ENCODE measurements at regions not wholly inside any gene's neighbourhood (a gene's known extent, or its start where the extent isn't known, plus 50 kb on each side); places are given as distances from the start of the nearest gene placed in this dataset.

GRCh38 chrX:40947276-40947675 lies 138.0 kb upstream of the USP9X start:
- DNase-seq, result no peak
- no peaks in the 10 kb centered on the region for H3K79me2 ChIP-seq (ENCODE audit: control insufficient read depth, insufficient read depth, low read length)
- H3K27ac ChIP-seq (ENCODE audit: low read length in 2 of 2), result no peak overlapping the region
- H2AFZ ChIP-seq (ENCODE audit: insufficient read depth, low read depth, low read length, poor library complexity, severe bottlenecking), result no peak overlapping the region
- ChIA-PET CTCF (no interaction called here), POLR2A (no interaction called here)
- no peaks in the 10 kb centered on the region for H3K9me3 ChIP-seq (ENCODE audit: control extremely low read depth in 1 of 3, control insufficient read depth in 2 of 3, insufficient read depth in 1 of 3, low read length in 2 of 3)
- ATAC-seq (ENCODE audit: low read depth), result no peak
- no peak overlapping the region for H3K9ac ChIP-seq (ENCODE audit: low read length)
- H3K4me2 ChIP-seq (replicated peaks; ENCODE audit: low read depth, low read length, poor library complexity, severe bottlenecking), result no peak overlapping the region
- no peak overlapping the region for H3K27ac Mint-ChIP-seq
- no peak overlapping the region for H3K4me3 Mint-ChIP-seq
- intact Hi-C loops (cut with micrococcal nuclease), result no loop called here
- no peak overlapping the region for H3K4me3 ChIP-seq (ENCODE audit: control extremely low read depth in 1 of 5, extremely low read depth in 1 of 5, insufficient read depth in 1 of 5, low read depth in 2 of 5, low read length in 4 of 5)
- no peaks in the 10 kb centered on the region for H3K27me3 Mint-ChIP-seq
- no peaks in the 10 kb centered on the region for H4K20me1 ChIP-seq (ENCODE audit: control insufficient read depth, insufficient read depth, low read length, poor library complexity, severe bottlenecking)
- H3K4me1 ChIP-seq (ENCODE audit: control insufficient read depth in 2 of 2, insufficient read depth in 2 of 2, low read length in 2 of 2), result peaks cover 0 to 3% of the 10 kb centered on the region in 2 donors
- H3K27me3 ChIP-seq (replicated peaks in 1 of 4; ENCODE audit: control extremely low read depth in 1 of 4, control insufficient read depth in 3 of 4, insufficient read depth in 4 of 4, low read length in 3 of 4), result no peaks in the 10 kb centered on the region
- WGBS (ENCODE audit: insufficient coverage), result 100% methylated on average over 2 of the region's 3 CpGs
- TF ChIP-seq EZH2 (IDR thresholded peaks at IDR 0.05; ENCODE audit: borderline replicate concordance, insufficient read depth, low read depth, low read length, poor library complexity, severe bottlenecking), result no peak
- no peak for TF ChIP-seq CTCF (IDR thresholded peaks at IDR 0.05)
- no peaks in the 10 kb centered on the region for H3K9me3 Mint-ChIP-seq (ENCODE audit: insufficient read depth)
- H3K36me3 ChIP-seq (replicated peaks in 1 of 2; ENCODE audit: control extremely low read depth in 1 of 2, control insufficient read depth in 1 of 2, extremely low read depth in 1 of 2, insufficient read depth in 2 of 2, low read length in 1 of 2), result no peaks in the 10 kb centered on the region
- H3K4me1 Mint-ChIP-seq, result peaks cover 6% of the 10 kb centered on the region

- no peak overlapping the region for H3K4me2 ChIP-seq (replicated peaks; ENCODE audit: low read depth, low read length, poor library complexity, severe bottlenecking)
- Mint-ChIP-seq H3K4me3 (no peak overlapping the region), H3K27ac (no peak overlapping the region), H3K27me3 (no peaks in the 10 kb centered on the region), H3K4me1 (peaks cover 16% of the 10 kb centered on the region), H3K9me3 (ENCODE audit: insufficient read depth) (no peaks in the 10 kb centered on the region)
- no peak for TF ChIP-seq EZH2 (IDR thresholded peaks at IDR 0.05; ENCODE audit: borderline replicate concordance, insufficient read depth, low read depth, low read length, poor library complexity, severe bottlenecking)
- H3K36me3 ChIP-seq (replicated peaks in 1 of 2; ENCODE audit: control extremely low read depth in 1 of 2, control insufficient read depth in 1 of 2, extremely low read depth in 1 of 2, insufficient read depth in 2 of 2, low read length in 1 of 2), result no peaks in the 10 kb centered on the region
- 100% methylated on average over 1 of the region's 7 CpGs for WGBS (ENCODE audit: insufficient coverage)
- no peaks in the 10 kb centered on the region for H3K9me3 ChIP-seq (ENCODE audit: control extremely low read depth in 1 of 3, control insufficient read depth in 2 of 3, insufficient read depth in 1 of 3, low read length in 2 of 3)
- H3K79me2 ChIP-seq (ENCODE audit: control insufficient read depth, insufficient read depth, low read length), result no peaks in the 10 kb centered on the region
- H3K4me1 ChIP-seq (ENCODE audit: control insufficient read depth in 2 of 2, insufficient read depth in 2 of 2, low read length in 2 of 2), result peaks cover 4 to 17% of the 10 kb centered on the region in 2 donors
- ATAC-seq (ENCODE audit: low read depth), result no peak
- ChIA-PET CTCF (no interaction called here), POLR2A (no interaction called here)
- H3K9ac ChIP-seq (ENCODE audit: low read length), result no peak overlapping the region
- H3K27ac ChIP-seq (ENCODE audit: low read length in 2 of 2), result no peak overlapping the region
- H2AFZ ChIP-seq (ENCODE audit: insufficient read depth, low read depth, low read length, poor library complexity, severe bottlenecking), result no peak overlapping the region
- no peaks in the 10 kb centered on the region for H3K27me3 ChIP-seq (replicated peaks in 1 of 4; ENCODE audit: control extremely low read depth in 1 of 4, control insufficient read depth in 3 of 4, insufficient read depth in 4 of 4, low read length in 3 of 4)
- no peak for DNase-seq
- H4K20me1 ChIP-seq (ENCODE audit: control insufficient read depth, insufficient read depth, low read length, poor library complexity, severe bottlenecking), result no peaks in the 10 kb centered on the region
- H3K4me3 ChIP-seq (ENCODE audit: control extremely low read depth in 1 of 5, extremely low read depth in 1 of 5, insufficient read depth in 1 of 5, low read depth in 2 of 5, low read length in 4 of 5), result no peak overlapping the region
- intact Hi-C loops (cut with micrococcal nuclease), result no loop called here
Measured at GRCh38 chrX:40949071-40949470, 136.2 kb upstream of the USP9X start.

Measured in B cell (primary cell).